SK-N-SH (cell line): ENCODE measurements at regions not wholly inside any gene's neighbourhood (a gene's known extent, or its start where the extent isn't known, plus 50 kb on each side); places are given as distances from the start of the nearest gene placed in this dataset.

ENCODE experiments used
- EP300 ChIP-seq, 2 experiments: IDR thresholded peaks; 2 replicates each; pipeline versions ENCODE4 v1.4.0 to v1.6.1; 2012; ENCODE audit warnings: borderline replicate concordance in 1 of 2, low read depth in 1 of 2, low read length in 1 of 2
- MAX ChIP-seq: IDR thresholded peaks from 2 replicates; pipeline ENCODE4 v1.4.0; 2012; ENCODE audit warnings: low read depth
- MXI1 ChIP-seq: IDR thresholded peaks from 2 replicates; pipeline ENCODE4 v1.6.1; 2012; ENCODE audit warnings: mild to moderate bottlenecking, low read depth, low read length, improper control_type of control experiment
- POLR2AphosphoS5 ChIP-seq: IDR thresholded peaks from 2 replicates; pipeline ENCODE4 v1.6.1; 2012; ENCODE audit warnings: low read depth, low read length
- RAD21 ChIP-seq: IDR thresholded peaks from 2 replicates; pipeline ENCODE4 v1.6.1; 2012; ENCODE audit warnings: mild to moderate bottlenecking, low read length
- RCOR1 ChIP-seq: fragments of 150-350 bp; IDR thresholded peaks from 2 replicates; pipeline ENCODE4 v1.6.1; 2017; ENCODE audit warnings: antibody characterized with exemption, low read length
- REST ChIP-seq: IDR thresholded peaks from 2 replicates; pipeline ENCODE4 v1.6.1; 2012; ENCODE audit warnings: mild to moderate bottlenecking, low read depth, low read length, moderate library complexity
- RFX5 ChIP-seq: IDR thresholded peaks from 2 replicates; pipeline ENCODE4 v1.6.1; 2012; ENCODE audit warnings: mild to moderate bottlenecking, improper control_type of control experiment, low read length
- TF ChIP-seq, protein P1 (sequence below): fragments of 200-600 bp; sonication (generic); IDR thresholded peaks from 2 replicates; pipeline ENCODE4 v1.6.1; 2017; ENCODE audit warnings: antibody characterized with exemption, mild to moderate bottlenecking, moderate library complexity

- TF ChIP-seq, protein P1, sequence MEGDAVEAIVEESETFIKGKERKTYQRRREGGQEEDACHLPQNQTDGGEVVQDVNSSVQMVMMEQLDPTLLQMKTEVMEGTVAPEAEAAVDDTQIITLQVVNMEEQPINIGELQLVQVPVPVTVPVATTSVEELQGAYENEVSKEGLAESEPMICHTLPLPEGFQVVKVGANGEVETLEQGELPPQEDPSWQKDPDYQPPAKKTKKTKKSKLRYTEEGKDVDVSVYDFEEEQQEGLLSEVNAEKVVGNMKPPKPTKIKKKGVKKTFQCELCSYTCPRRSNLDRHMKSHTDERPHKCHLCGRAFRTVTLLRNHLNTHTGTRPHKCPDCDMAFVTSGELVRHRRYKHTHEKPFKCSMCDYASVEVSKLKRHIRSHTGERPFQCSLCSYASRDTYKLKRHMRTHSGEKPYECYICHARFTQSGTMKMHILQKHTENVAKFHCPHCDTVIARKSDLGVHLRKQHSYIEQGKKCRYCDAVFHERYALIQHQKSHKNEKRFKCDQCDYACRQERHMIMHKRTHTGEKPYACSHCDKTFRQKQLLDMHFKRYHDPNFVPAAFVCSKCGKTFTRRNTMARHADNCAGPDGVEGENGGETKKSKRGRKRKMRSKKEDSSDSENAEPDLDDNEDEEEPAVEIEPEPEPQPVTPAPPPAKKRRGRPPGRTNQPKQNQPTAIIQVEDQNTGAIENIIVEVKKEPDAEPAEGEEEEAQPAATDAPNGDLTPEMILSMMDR = no peak
- TF ChIP-seq RAD21 = no peak
- no peak for TF ChIP-seq MXI1
- no peak for TF ChIP-seq RFX5
- TF ChIP-seq EP300 (IDR thresholded peaks at IDR 0.05; ENCODE audit: borderline replicate concordance in 1 of 2, low read depth in 1 of 2, low read length in 1 of 2) = no peak
- TF ChIP-seq POLR2AphosphoS5 = no peak
- TF ChIP-seq MAX = no peak
- no peak for TF ChIP-seq REST
- no peak for TF ChIP-seq RCOR1
Observed at GRCh38 chr11:122270535-122270934, 154.5 kb upstream of the BLID start.
